Fibroblast of skin of abdomen (primary cell): ENCODE measurements at regions not wholly inside any gene's neighbourhood (a gene's known extent, or its start where the extent isn't known, plus 50 kb on each side); places are given as distances from the start of the nearest gene placed in this dataset.
"Not testable (repeated sequence)": the region's sequence is repeated elsewhere in the genome, so short reads cannot be mapped to it uniquely, and the experiment has no call there.

Source experiments
- DNase-seq: peaks from one replicate; pipeline ENCODE4 v3.0.0-alpha.2; 2013

DNA sequence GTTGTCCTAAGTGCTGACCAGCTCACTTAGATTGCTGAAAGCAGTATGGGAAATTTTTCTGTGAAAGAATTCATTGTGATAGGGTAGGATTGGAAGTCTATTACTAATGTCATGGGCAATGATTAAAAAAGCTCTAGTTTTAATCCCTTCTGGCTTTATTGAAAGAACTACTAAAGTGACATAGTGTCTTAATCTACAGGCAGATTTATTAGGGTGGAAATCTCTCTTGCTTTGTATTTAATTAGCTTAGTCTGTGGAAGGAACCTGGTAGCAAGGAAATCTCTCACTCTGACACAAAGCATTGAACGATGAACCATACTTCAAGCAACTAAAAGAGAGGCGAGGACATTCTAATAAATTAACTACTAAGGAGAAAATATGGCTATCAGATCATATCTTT lies 1029.2 kb upstream of the PCDH20 start:
- no peak for DNase-seq

DNA sequence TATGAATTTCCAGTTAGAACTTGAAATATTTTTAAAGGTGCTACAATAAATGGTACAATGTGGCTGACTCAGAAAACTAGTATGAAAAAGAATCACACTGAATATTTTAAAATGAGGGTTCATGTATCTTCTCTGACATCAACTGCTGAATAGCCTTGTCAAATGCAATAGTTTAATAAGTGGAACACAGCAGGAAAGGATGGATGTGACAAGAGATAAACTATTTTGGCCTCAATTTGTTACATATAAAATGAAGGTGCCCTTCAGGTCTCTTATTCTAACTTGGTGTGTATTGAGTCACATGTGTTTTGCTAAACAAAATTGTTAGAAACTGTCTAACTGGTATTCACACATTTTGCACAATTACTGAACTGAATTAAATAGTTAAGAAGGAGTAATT lies 1018.4 kb upstream of the PCDH20 start:
- DNase-seq, result no peak

DNA sequence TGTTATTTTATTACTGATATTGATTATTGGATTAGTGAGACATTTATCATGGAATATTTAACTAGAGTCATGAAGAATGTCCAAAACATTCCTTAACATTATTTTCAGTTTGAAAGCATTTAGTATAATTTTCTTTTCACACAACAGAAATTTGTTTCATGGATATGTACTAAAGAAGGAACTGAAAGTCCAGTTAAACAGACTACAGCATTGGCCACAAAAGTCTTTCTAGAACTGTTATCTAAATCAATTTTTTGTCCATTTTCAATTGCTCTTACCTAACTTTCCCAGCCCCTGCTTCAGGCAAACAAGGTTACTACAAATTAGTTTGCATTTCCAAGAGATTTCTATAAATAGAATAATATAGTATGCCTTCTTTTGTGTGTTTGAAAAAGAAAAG lies 1018.0 kb upstream of the PCDH20 start:
- DNase-seq, result no peak

DNA sequence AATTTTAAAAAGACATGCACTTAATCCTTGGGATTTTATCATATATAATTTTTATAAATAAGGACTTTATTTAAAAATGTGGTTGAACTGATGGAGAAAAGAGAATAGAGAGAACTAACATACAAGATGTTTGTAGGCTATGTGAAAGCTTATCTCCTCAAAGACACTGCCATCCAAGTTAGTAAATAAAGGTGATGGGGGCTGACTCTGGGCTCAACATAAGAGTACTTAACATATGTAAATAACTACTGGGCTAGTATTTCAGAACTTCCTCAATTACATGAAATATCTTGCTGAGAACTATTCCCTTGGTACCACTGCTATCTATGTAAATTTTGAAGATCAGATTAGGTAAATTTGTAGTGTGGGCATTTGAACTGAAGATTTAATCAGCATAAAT lies 1017.3 kb upstream of the PCDH20 start:
- DNase-seq, result no peak

DNA sequence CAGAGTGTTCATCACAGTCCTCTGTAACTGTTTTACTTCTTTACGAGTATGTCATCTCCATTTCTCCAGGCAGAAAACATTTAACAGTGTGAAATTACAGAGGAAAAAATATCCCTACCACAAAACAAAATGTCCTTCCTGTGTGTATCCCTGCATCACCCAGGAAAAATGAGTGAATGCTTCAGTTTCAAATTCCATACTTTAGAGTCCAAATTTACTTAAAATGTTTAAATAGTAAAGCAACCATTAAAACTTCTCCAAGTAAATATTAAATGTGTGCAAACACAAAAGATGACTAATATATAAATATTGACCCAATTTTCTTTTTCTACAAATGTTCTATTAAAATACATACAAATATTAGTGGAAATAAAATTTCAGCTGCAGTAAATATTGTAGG lies 1016.6 kb upstream of the PCDH20 start:
- no peak for DNase-seq

DNA sequence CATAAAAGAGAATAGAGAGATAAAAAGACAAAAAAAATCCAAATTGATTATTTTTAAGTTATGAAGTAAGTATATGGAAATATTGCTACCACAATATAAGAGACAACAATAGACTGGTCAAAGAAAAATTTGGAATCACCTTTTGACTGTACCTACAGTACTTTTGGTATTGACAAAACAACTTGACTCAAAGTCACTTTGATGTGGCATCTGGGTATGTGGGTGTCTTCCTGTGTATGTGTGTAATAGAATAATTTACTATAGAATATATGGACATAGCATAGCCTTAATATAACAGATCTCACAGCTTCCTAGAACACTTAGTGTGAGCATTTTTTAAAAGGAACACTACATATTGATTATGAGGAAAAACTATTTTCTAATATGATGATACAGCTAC lies 1016.2 kb upstream of the PCDH20 start:
- DNase-seq, result no peak

DNA sequence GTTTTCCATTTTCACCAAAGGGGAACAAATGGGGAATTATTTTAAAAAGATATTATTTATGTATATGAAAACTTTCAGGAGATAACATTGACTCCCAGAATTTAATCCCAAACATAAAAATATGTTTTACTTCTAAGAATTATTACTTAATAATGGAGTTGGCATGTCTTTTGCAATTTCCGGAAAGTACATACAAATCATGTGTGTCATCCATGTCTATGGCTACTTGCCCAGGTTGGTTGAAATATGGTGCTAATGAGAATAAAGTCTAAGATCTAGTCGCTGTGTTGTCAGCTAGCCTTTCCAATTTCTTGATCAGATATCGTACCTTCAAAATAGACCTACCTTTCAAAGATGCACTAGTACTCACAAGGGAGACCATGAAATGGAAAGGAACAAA lies 1003.2 kb upstream of the PCDH20 start:
- DNase-seq, result peak; percentile 13

DNA sequence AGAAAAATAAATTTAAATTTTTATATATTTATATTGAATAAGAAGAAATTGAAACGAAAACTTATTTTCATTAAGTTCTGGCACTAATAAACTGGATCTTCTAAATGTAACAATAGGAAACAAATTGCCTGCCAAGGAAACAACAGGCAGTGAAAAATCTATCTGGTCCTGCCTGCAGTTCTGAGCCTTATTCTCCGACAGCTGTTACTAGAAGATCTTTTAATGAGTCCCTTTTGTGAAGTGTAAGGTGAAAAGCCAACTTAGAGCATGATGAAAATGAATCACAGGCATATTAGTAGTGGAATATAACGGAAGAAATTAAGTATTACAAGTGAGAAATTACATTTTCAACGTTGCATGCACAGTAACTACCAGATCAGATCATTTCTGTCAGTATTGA lies 1002.7 kb upstream of the PCDH20 start:
- no peak for DNase-seq

DNA sequence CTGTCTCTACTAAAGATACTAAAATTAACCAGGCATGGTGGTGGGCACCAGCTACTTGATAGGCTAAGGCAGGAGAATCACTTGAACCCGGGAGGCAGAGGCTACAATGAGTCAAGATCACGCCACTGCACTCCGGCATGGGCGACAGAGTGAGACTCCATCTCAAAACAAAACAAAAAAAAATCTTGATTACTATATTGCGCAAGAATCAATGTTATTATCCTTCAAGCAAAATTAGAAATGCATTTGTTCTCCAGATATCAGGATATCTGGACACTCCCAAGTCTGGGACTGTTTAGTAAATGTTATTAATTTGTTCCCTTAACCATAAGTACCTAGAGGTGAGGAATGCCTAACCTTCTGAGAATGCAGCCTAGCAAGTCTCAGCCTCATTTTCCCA lies 992.2 kb upstream of the PCDH20 start:
- DNase-seq, result no peak

DNA sequence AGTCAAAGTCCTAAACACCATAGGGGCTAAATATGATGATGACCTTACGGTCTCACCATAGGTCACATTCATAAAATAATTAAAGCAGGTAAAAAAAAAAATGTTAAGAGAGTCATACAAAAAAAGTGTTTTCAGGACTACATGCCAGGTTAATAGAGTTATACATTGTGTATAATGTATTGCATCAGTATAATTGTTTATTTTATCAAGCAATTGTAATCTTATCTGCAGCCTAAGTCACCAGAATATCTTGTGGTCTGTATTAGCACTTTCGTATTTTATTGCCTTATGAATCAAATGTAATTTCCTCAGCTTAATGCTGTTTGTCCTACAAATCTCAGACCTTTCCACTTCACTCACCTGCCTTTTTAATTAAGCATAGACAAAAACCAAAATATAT lies 972.9 kb upstream of the PCDH20 start:
- no peak for DNase-seq

DNA sequence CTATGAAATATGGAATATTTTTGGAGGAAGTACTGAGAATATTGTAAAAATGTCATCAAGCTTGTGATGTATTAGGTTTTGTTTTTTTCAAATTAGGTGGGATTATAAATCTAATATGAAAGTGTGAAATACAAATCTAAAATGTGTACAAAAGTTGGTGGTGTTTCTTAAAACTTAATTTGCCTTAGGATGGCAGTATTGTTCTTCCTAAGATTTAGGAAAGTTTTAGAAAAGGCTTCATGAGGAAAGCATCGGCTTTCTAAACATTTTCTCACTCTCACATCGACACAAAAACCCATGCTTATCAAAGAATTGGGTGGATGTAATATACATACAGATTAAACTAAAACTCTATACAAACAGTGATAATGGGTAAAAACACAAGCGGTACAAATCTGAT lies 972.0 kb upstream of the PCDH20 start:
- no peak for DNase-seq

DNA sequence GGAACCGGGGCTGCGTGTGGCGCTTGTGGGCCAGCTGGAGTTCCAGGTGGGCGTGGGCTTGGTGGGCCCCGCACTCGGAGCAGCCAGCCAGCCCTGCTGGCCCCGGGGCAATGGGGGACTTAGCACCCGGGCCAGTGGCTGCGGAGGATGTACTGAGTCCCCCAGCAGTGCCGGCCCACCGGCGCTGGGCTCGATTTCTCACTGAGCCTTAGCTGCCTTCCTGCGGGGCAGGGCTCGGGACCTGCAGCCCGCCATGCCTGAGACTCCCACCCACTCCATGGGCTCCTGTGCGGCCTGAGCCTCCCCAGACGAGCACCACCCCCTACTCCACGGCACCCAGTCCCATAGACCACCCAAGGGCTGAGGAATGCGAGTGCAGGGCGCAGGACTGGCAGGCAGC lies 963.6 kb upstream of the PCDH20 start:
- DNase-seq, result not testable (repeated sequence)

DNA sequence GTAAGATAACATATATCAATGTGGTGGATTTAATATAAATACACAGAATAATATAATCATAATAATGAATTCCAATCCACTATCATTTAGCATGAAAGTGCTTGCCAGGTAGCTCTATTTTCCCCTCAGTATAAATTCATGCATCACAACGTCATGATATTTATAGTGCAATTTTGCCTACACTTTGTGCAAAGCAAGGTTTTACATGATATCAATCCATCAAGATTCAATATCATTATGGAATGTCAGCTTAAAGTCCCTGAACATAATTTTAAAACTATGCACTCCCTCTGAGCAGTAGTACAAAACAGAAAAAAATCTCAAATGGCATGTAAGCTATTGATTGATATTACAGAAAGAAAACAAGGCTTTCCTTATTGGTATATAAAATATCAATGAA lies 962.2 kb upstream of the PCDH20 start:
- DNase-seq, result no peak

DNA sequence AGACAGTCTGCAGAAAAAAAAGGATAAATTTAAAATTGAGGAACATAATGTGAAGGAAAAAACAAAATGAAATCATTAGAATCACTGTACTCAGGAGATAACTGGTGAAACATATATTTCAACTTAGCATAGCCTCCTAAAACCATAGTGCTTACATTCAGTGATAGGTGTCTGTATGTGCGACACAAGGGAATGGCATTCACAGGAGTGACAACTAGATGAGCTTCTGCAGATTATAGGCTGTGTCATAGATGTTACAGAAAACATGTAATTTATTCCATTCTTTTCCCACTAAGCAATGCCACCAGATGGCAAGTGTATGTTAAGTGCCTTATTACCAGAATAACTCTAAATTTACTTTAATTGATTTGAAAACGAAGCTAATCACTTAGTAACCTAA lies 960.0 kb upstream of the PCDH20 start:
- DNase-seq, result no peak

DNA sequence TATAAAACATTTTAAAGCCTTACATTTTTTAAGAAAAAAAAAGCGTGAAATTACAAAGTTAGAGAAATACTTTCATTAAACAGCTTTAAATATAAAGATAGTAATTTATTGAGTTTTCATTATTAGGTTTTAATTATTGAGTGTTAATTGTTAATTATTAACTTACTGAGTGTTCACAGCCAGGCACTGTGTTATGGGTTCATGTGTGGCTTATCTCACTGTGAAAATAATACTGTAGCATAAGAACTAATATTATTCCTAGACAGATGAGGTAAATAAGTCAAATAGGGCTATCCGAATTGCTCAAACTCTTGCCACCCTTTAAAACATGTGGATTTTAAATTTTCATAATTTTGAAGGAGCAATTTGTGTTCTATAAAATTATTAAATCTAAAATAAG lies 956.1 kb upstream of the PCDH20 start:
- no peak for DNase-seq

DNA sequence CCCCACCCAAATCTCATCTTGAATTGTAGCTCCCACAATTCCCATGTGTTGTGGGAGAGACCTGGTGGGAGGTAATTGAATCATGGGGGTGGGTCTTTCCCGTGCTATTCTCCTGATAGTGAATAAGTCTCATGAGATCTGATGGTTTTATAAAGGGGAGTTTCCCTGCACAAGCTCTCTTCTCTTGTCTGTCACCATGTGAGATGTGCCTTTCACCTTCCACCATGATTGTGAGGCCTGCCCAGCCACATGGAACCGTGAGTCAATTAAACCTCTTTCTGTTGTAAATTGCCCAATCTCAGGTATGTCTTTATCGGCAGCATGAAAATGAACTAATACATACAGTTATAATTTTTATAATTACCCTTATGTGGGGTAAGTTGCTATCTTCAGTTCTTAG lies 952.3 kb upstream of the PCDH20 start:
- not testable (repeated sequence) for DNase-seq

DNA sequence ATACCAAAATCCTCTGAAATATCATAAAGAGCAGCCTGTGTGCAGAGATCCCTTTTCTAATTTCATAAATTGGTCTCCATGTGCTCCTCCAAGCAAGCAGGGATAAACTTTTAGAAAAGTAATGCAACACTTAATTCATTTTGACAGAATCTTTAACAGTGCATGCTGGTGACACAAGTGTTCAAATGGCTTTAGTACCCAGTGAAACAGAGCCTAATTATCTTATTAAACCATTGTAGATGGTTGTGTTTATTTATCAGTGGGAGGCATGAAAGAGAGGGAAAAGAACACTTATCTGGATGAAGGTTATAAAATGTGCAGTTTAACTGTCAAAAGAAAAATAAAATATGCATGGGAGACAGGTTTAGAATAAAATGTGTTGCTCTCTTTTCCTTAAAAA lies 945.0 kb upstream of the PCDH20 start:
- no peak for DNase-seq

DNA sequence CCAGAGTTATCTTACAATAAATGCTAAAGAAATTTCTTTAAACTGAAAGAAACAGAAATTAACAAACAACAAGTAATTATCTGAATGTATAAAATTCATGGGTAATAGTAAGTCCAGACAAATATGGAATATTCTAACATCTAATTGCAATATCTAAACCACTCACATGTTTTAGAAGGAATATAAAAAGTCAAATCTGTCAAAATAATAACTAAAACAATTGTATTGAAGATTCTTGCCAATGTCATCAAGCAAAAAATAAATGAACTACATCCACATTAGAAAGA lies 942.9 kb upstream of the PCDH20 start:
- no peak for DNase-seq

DNA sequence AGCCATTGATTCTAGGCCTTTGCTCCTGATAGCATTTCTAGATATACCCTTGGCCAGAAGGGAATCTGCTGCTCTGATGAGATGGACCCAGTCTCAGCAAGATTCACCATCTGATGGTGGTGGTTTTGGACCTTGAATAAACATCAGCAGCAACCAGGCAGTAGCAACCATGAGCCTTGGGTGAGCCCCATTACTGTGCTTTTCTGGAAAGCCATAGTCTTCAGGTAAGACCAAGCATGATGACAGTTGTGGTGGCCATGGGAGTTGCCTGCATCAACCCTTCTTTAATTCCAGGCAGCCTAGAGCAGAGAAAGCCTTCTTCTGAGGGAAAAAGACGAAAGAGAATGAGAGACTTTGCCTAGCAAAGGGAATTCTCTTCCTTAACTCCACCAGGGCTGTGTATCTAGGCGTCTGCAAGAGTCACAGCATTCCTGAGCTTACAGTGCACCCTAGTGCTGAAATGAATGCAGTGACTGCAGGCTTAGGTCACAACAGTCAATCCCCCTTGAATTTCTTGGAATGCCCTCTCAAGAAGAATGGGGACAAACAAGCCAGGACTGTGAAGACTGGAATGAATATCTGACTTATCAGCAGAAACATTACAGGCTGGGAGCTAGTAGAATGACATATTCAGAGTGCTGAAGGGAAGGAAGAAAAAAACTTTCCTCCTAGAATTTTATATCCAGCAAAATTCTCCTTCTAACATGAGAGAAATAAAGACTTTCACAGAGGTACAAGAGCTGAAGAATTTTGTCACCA lies 942.4 kb upstream of the PCDH20 start:
- peak; percentile 50 for DNase-seq

DNA sequence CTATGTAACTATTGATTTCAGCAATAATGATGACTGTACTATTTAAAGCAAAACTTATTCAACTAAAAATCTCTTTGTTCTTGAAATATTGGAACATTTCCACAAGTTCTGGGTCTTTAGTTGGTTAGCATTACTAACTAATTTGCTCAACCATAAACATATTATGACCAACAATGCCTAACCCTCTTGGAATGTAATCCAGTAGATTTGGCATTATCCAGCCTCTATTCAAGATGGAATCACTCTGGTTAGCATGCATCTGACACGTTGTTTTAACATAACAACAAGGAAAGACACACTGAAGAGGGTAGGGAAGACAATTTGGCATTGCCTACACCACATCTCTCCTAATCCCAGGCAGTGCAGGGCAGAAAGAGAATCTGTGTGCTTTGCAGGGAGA lies 941.3 kb upstream of the PCDH20 start:
- no peak for DNase-seq

DNA sequence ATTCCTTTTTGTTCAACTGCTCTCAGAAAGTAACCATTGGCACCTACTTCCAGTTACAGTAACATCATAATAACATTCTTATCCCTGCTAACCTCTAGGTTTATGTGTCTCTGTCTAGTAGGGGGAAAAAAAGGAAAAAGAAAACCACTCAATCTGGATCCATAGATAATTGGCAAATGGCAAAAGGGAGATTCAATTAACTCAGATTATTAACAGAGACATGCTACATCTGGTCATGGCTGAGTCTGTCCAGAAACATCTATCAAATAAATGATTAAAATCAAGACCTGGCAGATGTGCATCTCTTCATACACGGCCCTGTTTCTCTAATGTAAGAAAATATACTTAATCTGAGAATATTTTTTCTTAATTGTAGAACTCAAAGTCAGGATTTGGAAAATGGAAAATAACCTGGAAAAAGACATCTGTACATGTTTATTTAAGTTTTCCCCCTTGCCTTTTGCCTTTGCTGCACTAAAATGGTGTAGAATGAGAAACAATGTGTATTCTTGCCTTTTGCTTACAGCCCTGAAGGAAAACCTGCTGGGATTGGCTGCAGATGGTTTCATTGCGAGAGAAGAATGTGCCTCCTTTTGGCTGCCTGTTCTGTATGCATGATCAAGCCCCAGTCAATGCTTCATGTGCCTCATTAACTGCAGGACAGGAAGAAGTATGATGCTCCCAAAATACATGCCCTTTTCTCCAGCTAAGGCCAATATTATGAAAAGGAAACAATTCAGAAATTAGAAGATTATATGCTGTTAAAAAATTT lies 921.6 kb upstream of the PCDH20 start:
- DNase-seq, result no peak

DNA sequence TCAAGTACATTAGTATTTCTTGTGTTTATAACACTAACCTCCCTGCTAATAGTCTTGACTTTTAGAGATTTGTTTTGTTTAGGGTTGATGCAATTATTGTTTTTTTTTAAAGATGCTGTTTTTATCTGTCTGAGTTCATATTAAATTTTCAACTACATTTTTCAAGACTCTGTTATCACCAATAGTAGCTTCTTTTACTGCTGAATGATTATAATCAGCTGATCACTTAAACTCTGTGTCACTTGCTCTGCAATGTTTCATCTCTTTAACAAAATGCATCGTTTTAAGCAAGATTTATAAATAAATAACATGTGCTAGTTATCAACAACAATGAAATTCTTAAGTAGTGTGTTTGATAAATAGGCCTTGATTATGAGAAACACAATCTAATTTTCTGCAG lies 920.9 kb upstream of the PCDH20 start:
- no peak for DNase-seq

DNA sequence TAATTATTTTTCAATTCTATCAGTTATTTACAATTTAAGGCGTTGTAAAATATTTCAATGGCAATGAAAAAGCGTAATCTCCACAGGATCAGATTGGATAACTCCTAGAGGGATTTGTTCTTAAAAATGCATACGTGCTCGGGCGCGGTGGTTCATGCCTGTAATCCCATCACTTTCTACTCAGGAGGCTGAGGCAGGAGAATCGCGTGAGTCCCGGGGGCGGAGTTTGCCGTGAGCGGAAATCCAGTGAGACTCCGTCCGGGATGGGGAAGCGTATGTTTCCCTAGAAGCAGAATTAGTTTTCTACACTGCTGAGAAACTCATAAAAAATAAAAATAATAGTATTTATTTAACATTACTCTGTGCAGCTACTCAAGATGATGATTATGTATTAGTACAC lies 917.8 kb upstream of the PCDH20 start:
- no peak for DNase-seq

DNA sequence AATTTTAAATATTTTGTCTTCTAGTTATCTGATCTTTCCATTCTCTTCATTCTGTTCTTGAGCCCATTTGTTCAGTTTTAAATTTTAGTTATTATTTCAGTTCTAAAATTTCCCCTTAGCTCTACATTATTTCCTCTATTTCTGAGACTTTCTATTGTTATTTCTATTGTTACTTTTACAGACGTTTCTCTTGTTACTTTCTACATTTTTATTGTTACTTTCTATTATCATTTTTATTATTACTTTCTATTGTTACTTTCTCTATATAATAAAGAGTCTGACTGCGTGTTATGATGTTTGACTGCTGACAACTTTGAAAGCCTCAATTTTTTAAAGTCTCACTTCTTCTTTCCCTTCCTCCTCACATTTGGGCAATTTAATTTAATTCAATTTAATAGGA lies 915.7 kb upstream of the PCDH20 start:
- DNase-seq, result no peak

DNA sequence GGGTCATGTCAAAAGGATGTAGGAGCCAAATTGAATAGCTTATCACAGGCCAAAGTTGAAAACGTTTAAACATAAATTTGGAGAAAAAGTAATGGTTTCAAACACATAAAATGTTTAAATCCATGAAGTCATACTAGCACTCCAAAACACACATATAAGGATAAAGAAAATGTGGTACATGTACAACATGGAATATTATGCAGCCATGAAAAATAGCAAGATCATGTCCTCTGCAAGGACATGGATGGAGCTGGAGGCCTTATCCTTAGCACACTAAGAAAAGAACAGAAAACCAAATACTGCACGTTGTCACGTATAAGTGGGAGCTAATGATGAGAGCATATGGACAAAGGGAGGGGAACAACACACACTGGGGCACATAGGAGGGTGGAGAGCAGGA lies 911.7 kb upstream of the PCDH20 start:
- no peak for DNase-seq
